Transverse colon (tissue), 4 donors: ENCODE measurements at regions not wholly inside any gene's neighbourhood (a gene's known extent, or its start where the extent isn't known, plus 50 kb on each side); places are given as distances from the start of the nearest gene placed in this dataset.
"Not testable (repeated sequence)": the region's sequence is repeated elsewhere in the genome, so short reads cannot be mapped to it uniquely, and the experiment has no call there.

Experiments
- DNase-seq: peaks from one replicate; pipeline ENCODE4 v3.0.0-alpha.2; 2019
- H3K27ac ChIP-seq, 4 donors: fragments of 200-600 bp; sonication (generic); 2 replicates each; pipeline ENCODE4 v1.5.1; 2016 to 2018; ENCODE audit warnings: inconsistent platforms in 4 of 4
- H3K27me3 ChIP-seq: fragments of 200-600 bp; sonication (generic); 2 replicates; pipeline ENCODE4 v1.5.1; 2017; ENCODE audit warnings: inconsistent platforms
- H3K36me3 ChIP-seq, 4 donors: fragments of 200-600 bp; sonication (generic); 2 replicates each; pipeline ENCODE4 v1.5.1; 2017 to 2019; ENCODE audit warnings: inconsistent platforms in 4 of 4
- H3K4me1 ChIP-seq, 4 donors: fragments of 200-600 bp; sonication (generic); 2 replicates each; pipeline ENCODE4 v1.5.1; 2017 to 2020; ENCODE audit warnings: inconsistent platforms in 4 of 4
- H3K4me3 ChIP-seq, 4 donors: fragments of 200-600 bp; sonication (generic); 1 replicate in 1 of 4; 2 replicates in 3 of 4; pipeline versions ENCODE4 v1.5.1 to v1.6.1; 2017 to 2019; ENCODE audit warnings: inconsistent platforms in 4 of 4
- H3K9me3 ChIP-seq, 2 donors: fragments of 200-600 bp; sonication (generic); 2 replicates each; pipeline ENCODE4 v1.5.1; 2017 to 2019; ENCODE audit warnings: inconsistent platforms in 2 of 2
- CTCF ChIP-seq, 5 experiments: fragments of 200-600 bp in 3 of 5; fragments of 450-650 bp in 2 of 5; sonication (generic) in 3 of 5; IDR thresholded peaks; 1 replicate in 2 of 5; 2 replicates in 3 of 5; pipeline ENCODE4 v1.5.1; 2016 to 2017; ENCODE audit warnings: antibody characterized with exemption in 5 of 5, inconsistent platforms in 3 of 5, mild to moderate bottlenecking in 2 of 5, moderate library complexity in 1 of 5
- EP300 ChIP-seq: sonication (generic); formaldehyde crosslinking; IDR thresholded peaks from one replicate; pipeline ENCODE4 v1.6.1; 2017; ENCODE audit warnings: antibody characterized with exemption, low read depth
- POLR2A ChIP-seq: fragments of 450-650 bp; IDR thresholded peaks from one replicate; pipeline ENCODE4 v1.6.1; 2016; ENCODE audit warnings: antibody characterized with exemption, mild to moderate bottlenecking, moderate library complexity
- POLR2AphosphoS5 ChIP-seq, 3 donors: sonication (generic); formaldehyde crosslinking; IDR thresholded peaks; one replicate each; pipeline ENCODE4 v1.6.1; 2016; ENCODE audit warnings: antibody characterized with exemption in 3 of 3
- WGBS, 2 donors: methylation state at CpG; one replicate each; pipeline ENCODE4 v1.1.5; 2018; ENCODE audit warnings: low coverage in 1 of 2; 5-methylcytosine and 5-hydroxymethylcytosine counted together
- in situ Hi-C, 4 donors: fragments of 200-750 bp; cut with MboI; loops; one replicate each; pipeline versions ENCODE4 v1.15.0 to v1.15.1; 2017; ENCODE audit warnings: low sequenced_read_pairs in 3 of 4, low pct_ligation_motif_present in 1 of 4, low pct_unique_long_range_greater_than_20kb in 1 of 4
- intact Hi-C: fragments of 100-400 bp; cut with DNase I; formaldehyde crosslinking; loops from one replicate; pipeline ENCODE4 v1.15.1; 2023; ENCODE audit warnings: low total_unique reads

GRCh38 chr6:85058806-85059205, 294.4 kb upstream of the TBX18 start:
- H3K27me3 ChIP-seq, result no peaks in the 10 kb centered on the region
- in situ Hi-C loops (no loop called here), intact Hi-C loops (no loop called here)
- no peak for DNase-seq
- no peaks in the 10 kb centered on the region for H3K36me3 ChIP-seq
- TF ChIP-seq POLR2A (no peak), POLR2AphosphoS5 (IDR thresholded peaks at IDR 0.05) (no peak), CTCF (IDR thresholded peaks at IDR 0.05) (no peak), EP300 (no peak)
- no peak overlapping the region for H3K27ac ChIP-seq
- no peak overlapping the region for H3K4me3 ChIP-seq
- no peaks in the 10 kb centered on the region for H3K4me1 ChIP-seq
- WGBS, 2 donors, result 50% methylated on average over 2 of the region's 2 CpGs
- H3K9me3 ChIP-seq, result no peaks in the 10 kb centered on the region

GRCh38 chr6:85050149-85050548, 285.8 kb upstream of the TBX18 start:
- intact Hi-C loops, result no loop called here
- no peaks in the 10 kb centered on the region for H3K9me3 ChIP-seq
- no peaks in the 10 kb centered on the region for H3K27me3 ChIP-seq
- in situ Hi-C loops, result no loop called here
- H3K27ac ChIP-seq, result no peak overlapping the region
- no peaks in the 10 kb centered on the region for H3K4me1 ChIP-seq
- DNase-seq, result no peak
- H3K36me3 ChIP-seq, result no peaks in the 10 kb centered on the region
- no peak overlapping the region for H3K4me3 ChIP-seq
- TF ChIP-seq EP300, result no peak
- TF ChIP-seq POLR2AphosphoS5 (IDR thresholded peaks at IDR 0.05), result no peak
- no peak for TF ChIP-seq CTCF (IDR thresholded peaks at IDR 0.05)
- no peak for TF ChIP-seq POLR2A

- H3K27me3 ChIP-seq, result no peaks in the 10 kb centered on the region
- H3K4me1 ChIP-seq, result no peaks in the 10 kb centered on the region
- H3K27ac ChIP-seq, result no peak overlapping the region
- DNase-seq, result no peak
- in situ Hi-C loops, result no loop called here
- intact Hi-C loops, result no loop called here
- H3K4me3 ChIP-seq, result no peak overlapping the region
- H3K36me3 ChIP-seq, result no peaks in the 10 kb centered on the region
- no peaks in the 10 kb centered on the region for H3K9me3 ChIP-seq
- 65 to 95% methylated on average over 2 of the region's 2 CpGs for WGBS, 2 donors
- TF ChIP-seq EP300 (no peak), CTCF (IDR thresholded peaks at IDR 0.05) (no peak), POLR2AphosphoS5 (IDR thresholded peaks at IDR 0.05) (no peak), POLR2A (no peak)
Measured at GRCh38 chr6:85049282-85049681, 284.9 kb upstream of the TBX18 start.

- WGBS, 2 donors, result 58 to 63% methylated on average over 2 of the region's 2 CpGs
- in situ Hi-C loops, result no loop called here
- no peaks in the 10 kb centered on the region for H3K27me3 ChIP-seq
- H3K4me3 ChIP-seq, result no peak overlapping the region
- H3K4me1 ChIP-seq, result no peaks in the 10 kb centered on the region
- no peak for DNase-seq
- intact Hi-C loops, result no loop called here
- no peaks in the 10 kb centered on the region for H3K9me3 ChIP-seq
- H3K27ac ChIP-seq, result no peak overlapping the region
- no peaks in the 10 kb centered on the region for H3K36me3 ChIP-seq
- TF ChIP-seq EP300 (no peak), POLR2A (no peak), POLR2AphosphoS5 (IDR thresholded peaks at IDR 0.05) (no peak), CTCF (IDR thresholded peaks at IDR 0.05) (no peak)
Measured at GRCh38 chr6:85047818-85048217, 283.4 kb upstream of the TBX18 start.

- in situ Hi-C loops, result not testable (repeated sequence)
Measured at GRCh38 chr6:85045767-85046166, 281.4 kb upstream of the TBX18 start.

More at GRCh38 chr6:85045767-85046166, 281.4 kb upstream of the TBX18 start:
- H3K36me3 ChIP-seq, H3K27ac ChIP-seq, H3K27me3 ChIP-seq, H3K4me3 ChIP-seq, H3K9me3 ChIP-seq, H3K4me1 ChIP-seq, DNase-seq, intact Hi-C loops: not testable (repeated sequence)
- 89% methylated on average over 1 of the region's 1 CpG; no CpG with 5 or more reads in 1 of the 2 donors for WGBS, 2 donors
